ENCODE measurements at regions not wholly inside any gene's neighbourhood (a gene's known extent, or its start where the extent isn't known, plus 50 kb on each side); places are given as distances from the start of the nearest gene placed in this dataset.

- CTCF ChIA-PET: no interaction called here
- ATAC-seq (no peak), DNase-seq (no peak)
- no peaks in the 10 kb centered on the region for H3K4me1 Mint-ChIP-seq
- H3K9me3 Mint-ChIP-seq (ENCODE audit: low read depth): no peaks in the 10 kb centered on the region
- H3K27ac Mint-ChIP-seq: no peak overlapping the region
- no peaks in the 10 kb centered on the region for H3K27me3 Mint-ChIP-seq
- no peaks in the 10 kb centered on the region for H3K36me3 Mint-ChIP-seq
- no peak overlapping the region for H3K4me3 Mint-ChIP-seq
These were observed 171.9 kb downstream of the EN1 start for GRCh38 chr2:118675531-118675930.

- Mint-ChIP-seq H3K4me1 (no peaks in the 10 kb centered on the region), H3K4me3 (no peak overlapping the region), H3K27ac (no peak overlapping the region), H3K27me3 (no peaks in the 10 kb centered on the region), H3K36me3 (no peaks in the 10 kb centered on the region), H3K9me3 (ENCODE audit: low read depth) (no peaks in the 10 kb centered on the region)
- ATAC-seq (no peak), DNase-seq (no peak)
- CTCF ChIA-PET: no interaction called here
These were observed 174.8 kb downstream of the EN1 start for GRCh38 chr2:118672571-118673158.

- CTCF ChIA-PET: no interaction called here
- H3K4me3 Mint-ChIP-seq: no peak overlapping the region
- no peaks in the 10 kb centered on the region for H3K4me1 Mint-ChIP-seq
- H3K27me3 Mint-ChIP-seq: no peaks in the 10 kb centered on the region
- no peaks in the 10 kb centered on the region for H3K9me3 Mint-ChIP-seq (ENCODE audit: low read depth)
- H3K27ac Mint-ChIP-seq: no peak overlapping the region
- no peaks in the 10 kb centered on the region for H3K36me3 Mint-ChIP-seq
- DNase-seq (no peak), ATAC-seq (no peak)
These were observed 175.6 kb downstream of the EN1 start for GRCh38 chr2:118671701-118672454.

- Mint-ChIP-seq H3K27ac (no peak overlapping the region), H3K36me3 (no peaks in the 10 kb centered on the region), H3K27me3 (no peaks in the 10 kb centered on the region), H3K4me3 (no peak overlapping the region), H3K4me1 (no peaks in the 10 kb centered on the region), H3K9me3 (ENCODE audit: low read depth) (no peaks in the 10 kb centered on the region)
- ATAC-seq (no peak), DNase-seq (no peak)
- CTCF ChIA-PET: no interaction called here
These were observed 176.6 kb downstream of the EN1 start for GRCh38 chr2:118670838-118671237.

DNA sequence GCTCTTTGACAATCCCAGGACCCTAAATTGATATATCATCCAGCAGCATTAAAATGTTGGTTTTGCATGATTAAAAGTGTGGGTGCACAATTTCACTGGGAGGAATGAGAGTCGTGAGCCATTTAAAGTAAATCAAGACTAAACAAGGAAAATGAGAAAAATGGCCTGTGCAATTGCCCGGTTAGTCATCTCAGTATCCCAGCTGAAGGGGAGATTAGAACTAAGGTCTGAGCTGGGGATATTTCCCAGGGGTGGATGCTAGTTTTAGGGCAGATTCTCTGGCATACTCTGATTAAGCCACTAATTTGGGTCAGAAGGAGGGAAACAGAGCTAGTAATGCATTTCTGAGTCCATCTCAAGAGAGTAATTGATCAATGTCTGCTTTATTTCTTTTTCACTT, 177.2 kb downstream of the EN1 start:
- no peaks in the 10 kb centered on the region for H3K36me3 Mint-ChIP-seq
- H3K9me3 Mint-ChIP-seq (ENCODE audit: low read depth): no peaks in the 10 kb centered on the region
- H3K4me3 Mint-ChIP-seq: no peak overlapping the region
- CTCF ChIA-PET: no interaction called here
- no peaks in the 10 kb centered on the region for H3K27me3 Mint-ChIP-seq
- no peaks in the 10 kb centered on the region for H3K4me1 Mint-ChIP-seq
- no peak overlapping the region for H3K27ac Mint-ChIP-seq
- no peak for ATAC-seq
- DNase-seq: no peak

DNA sequence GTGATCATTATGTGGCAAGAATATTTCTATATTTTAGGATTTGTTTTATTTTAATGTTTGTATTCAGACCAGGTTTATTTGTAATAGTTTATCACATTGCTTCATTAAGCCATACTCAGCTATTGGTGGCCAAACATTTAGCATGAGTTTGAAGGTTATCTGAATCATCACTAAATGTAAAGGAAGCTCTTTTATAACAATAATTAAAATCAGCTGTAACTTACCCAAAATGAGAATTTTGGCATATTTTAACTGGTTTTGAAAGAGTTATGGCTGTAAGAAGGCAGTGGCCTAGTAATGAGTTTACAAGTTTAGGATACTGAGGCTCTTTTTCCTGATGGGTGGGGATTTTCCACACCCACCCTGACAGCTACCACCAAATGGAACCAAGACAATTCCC, 177.8 kb downstream of the EN1 start:
- Mint-ChIP-seq H3K27ac (no peak overlapping the region), H3K27me3 (no peaks in the 10 kb centered on the region), H3K4me1 (no peaks in the 10 kb centered on the region), H3K4me3 (no peak overlapping the region), H3K9me3 (ENCODE audit: low read depth) (no peaks in the 10 kb centered on the region), H3K36me3 (no peaks in the 10 kb centered on the region)
- CTCF ChIA-PET: no interaction called here
- ATAC-seq (no peak), DNase-seq (no peak)

GRCh38 chr2:118668431-118669424, 178.7 kb downstream of the EN1 start:
- no peaks in the 10 kb centered on the region for H3K9me3 Mint-ChIP-seq (ENCODE audit: low read depth)
- no peak overlapping the region for H3K27ac Mint-ChIP-seq
- H3K4me1 Mint-ChIP-seq: no peaks in the 10 kb centered on the region
- DNase-seq: no peak
- H3K4me3 Mint-ChIP-seq: no peak overlapping the region
- H3K36me3 Mint-ChIP-seq: no peaks in the 10 kb centered on the region
- ATAC-seq: no peak
- CTCF ChIA-PET: no interaction called here
- H3K27me3 Mint-ChIP-seq: no peaks in the 10 kb centered on the region

DNA sequence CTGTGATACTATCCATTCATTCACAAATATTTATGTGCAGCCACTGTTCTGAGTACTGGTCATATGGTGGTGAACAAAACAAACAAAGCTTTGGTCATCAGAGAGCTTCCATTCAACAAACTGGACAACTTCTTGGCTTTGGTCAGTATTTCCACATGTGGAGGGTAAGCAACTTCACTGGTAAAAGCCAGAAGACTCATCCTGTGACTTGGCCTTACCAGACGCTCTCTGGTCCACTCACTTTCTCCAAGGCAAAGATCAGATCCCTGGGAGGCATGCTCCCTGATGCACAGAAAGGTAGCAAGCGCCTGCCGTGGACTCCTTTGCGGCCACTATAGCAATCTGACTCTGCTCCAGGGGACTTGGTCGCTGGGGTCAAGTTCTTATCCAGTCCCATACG, 179.5 kb downstream of the EN1 start:
- Mint-ChIP-seq H3K4me3 (no peak overlapping the region), H3K9me3 (ENCODE audit: low read depth) (no peaks in the 10 kb centered on the region), H3K4me1 (no peaks in the 10 kb centered on the region), H3K36me3 (no peaks in the 10 kb centered on the region), H3K27ac (no peak overlapping the region), H3K27me3 (no peaks in the 10 kb centered on the region)
- CTCF ChIA-PET: no interaction called here
- DNase-seq: no peak
- ATAC-seq: no peak

DNA sequence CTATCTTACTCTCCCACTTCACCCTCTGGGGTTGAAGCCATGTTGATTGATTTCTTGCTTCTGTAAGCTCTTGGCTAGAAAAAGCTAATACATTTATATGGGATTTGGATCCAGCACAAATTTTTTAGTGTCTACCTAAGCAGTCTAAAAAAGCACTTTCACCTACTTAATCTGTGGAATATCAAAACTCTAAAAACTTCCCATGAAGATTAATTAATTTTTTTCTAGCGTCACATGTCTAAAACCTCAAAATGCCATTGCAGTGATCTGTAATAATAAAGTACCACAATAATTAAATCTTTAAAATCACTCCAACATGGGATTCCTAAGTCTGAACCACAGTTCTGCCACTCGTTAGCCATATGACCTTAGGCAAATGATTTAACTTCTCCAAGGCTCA, 180.1 kb downstream of the EN1 start:
- CTCF ChIA-PET: no interaction called here
- no peak for ATAC-seq

GRCh38 chr2:118665784-118666529, 181.5 kb downstream of the EN1 start:
- Mint-ChIP-seq H3K27me3 (no peaks in the 10 kb centered on the region), H3K4me3 (no peak overlapping the region), H3K9me3 (ENCODE audit: low read depth) (no peaks in the 10 kb centered on the region), H3K36me3 (no peaks in the 10 kb centered on the region), H3K4me1 (no peaks in the 10 kb centered on the region), H3K27ac (no peak overlapping the region)
- no peak for DNase-seq
- ATAC-seq: no peak
- CTCF ChIA-PET: no interaction called here

More for the DNA sequence above, 180.1 kb downstream of the EN1 start:
- no peaks in the 10 kb centered on the region for H3K36me3 Mint-ChIP-seq
- no peaks in the 10 kb centered on the region for H3K9me3 Mint-ChIP-seq (ENCODE audit: low read depth)
- H3K4me3 Mint-ChIP-seq: no peak overlapping the region
- H3K27ac Mint-ChIP-seq: no peak overlapping the region
- no peak for DNase-seq
- no peaks in the 10 kb centered on the region for H3K27me3 Mint-ChIP-seq
- no peaks in the 10 kb centered on the region for H3K4me1 Mint-ChIP-seq

- H3K27me3 Mint-ChIP-seq: no peaks in the 10 kb centered on the region
- H3K4me1 Mint-ChIP-seq: no peaks in the 10 kb centered on the region
- DNase-seq (no peak), ATAC-seq (no peak)
- CTCF ChIA-PET: no interaction called here
- no peaks in the 10 kb centered on the region for H3K9me3 Mint-ChIP-seq (ENCODE audit: low read depth)
- H3K36me3 Mint-ChIP-seq: no peaks in the 10 kb centered on the region
- no peak overlapping the region for H3K27ac Mint-ChIP-seq
- no peak overlapping the region for H3K4me3 Mint-ChIP-seq
These were observed 186.3 kb downstream of the EN1 start for GRCh38 chr2:118661179-118661578.

- no peaks in the 10 kb centered on the region for H3K4me1 Mint-ChIP-seq
- CTCF ChIA-PET: no interaction called here
- no peak for DNase-seq
- no peak overlapping the region for H3K4me3 Mint-ChIP-seq
- H3K27ac Mint-ChIP-seq: no peak overlapping the region
- ATAC-seq: no peak
- no peaks in the 10 kb centered on the region for H3K36me3 Mint-ChIP-seq
- H3K9me3 Mint-ChIP-seq (ENCODE audit: low read depth): no peaks in the 10 kb centered on the region
- no peaks in the 10 kb centered on the region for H3K27me3 Mint-ChIP-seq
These were observed 188.8 kb downstream of the EN1 start for GRCh38 chr2:118658596-118659198.

GRCh38 chr2:118657466-118657865, 190.0 kb downstream of the EN1 start:
- Mint-ChIP-seq H3K27ac (no peak overlapping the region), H3K9me3 (ENCODE audit: low read depth) (no peaks in the 10 kb centered on the region), H3K4me1 (no peaks in the 10 kb centered on the region), H3K27me3 (no peaks in the 10 kb centered on the region), H3K4me3 (no peak overlapping the region), H3K36me3 (no peaks in the 10 kb centered on the region)
- DNase-seq (no peak), ATAC-seq (no peak)
- CTCF ChIA-PET: no interaction called here
